ENCODE measurements at regions not wholly inside any gene's neighbourhood (a gene's known extent, or its start where the extent isn't known, plus 50 kb on each side); places are given as distances from the start of the nearest gene placed in this dataset.

GRCh38 chr1:98292994-98293393 lies 368.5 kb upstream of the SNX7 start:
- no peak for TF ChIP-seq EZH2phosphoT487 (IDR thresholded peaks at IDR 0.05)
- TF ChIP-seq CTCF (IDR thresholded peaks at IDR 0.05) = no peak

Measured in neural progenitor cell (in vitro differentiated cells).